Left hindlimb (tissue), 1 donor: ENCODE measurements at regions not wholly inside any gene's neighbourhood (a gene's known extent, or its start where the extent isn't known, plus 50 kb on each side); places are given as distances from the start of the nearest gene placed in this dataset.
"Not testable (repeated sequence)": the region's sequence is repeated elsewhere in the genome, so short reads cannot be mapped to it uniquely, and the experiment has no call there.

Experiments used
- DNase-seq: peaks from one replicate; pipeline ENCODE4 v3.0.0-alpha.2; 2018

DNA sequence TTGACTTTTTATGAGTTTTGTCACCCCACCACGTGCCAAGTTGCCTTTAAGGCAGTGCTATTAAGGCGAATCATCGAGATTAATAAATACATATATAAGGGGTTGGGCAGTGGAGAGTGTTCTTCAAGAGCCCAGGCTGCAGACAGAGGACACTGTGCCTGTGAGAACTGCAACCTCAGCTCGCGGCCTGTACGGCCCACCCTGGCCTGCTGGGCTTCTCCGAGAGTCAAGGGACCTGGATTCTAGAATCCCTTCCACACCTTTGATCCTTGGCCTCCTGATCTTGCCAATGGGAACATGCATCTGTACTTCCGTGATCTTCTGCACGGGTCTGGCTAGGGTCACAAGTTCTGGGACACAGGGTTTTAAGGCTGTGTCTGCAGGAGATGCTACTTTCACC, 54.5 kb downstream of the IRX5 start:
- no peak for DNase-seq

DNA sequence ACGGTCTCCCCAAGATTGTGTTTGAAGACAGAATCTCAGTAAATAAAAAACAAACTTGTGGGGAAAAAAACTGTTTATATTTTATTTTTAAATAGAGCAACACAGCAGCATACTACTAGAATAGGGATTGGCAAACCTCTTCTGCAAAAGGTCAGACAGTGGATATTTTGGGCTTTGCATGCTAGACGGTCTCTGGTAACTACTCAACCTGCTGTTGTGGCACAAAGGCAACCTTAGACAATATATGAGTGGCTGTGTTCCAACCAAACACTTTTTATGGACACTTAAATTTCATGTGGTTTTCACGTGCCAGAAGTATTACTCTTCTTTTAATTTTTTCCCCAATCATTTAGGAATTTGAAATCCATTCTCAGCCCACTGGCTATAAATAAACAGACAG, 55.0 kb downstream of the IRX5 start:
- no peak for DNase-seq

DNA sequence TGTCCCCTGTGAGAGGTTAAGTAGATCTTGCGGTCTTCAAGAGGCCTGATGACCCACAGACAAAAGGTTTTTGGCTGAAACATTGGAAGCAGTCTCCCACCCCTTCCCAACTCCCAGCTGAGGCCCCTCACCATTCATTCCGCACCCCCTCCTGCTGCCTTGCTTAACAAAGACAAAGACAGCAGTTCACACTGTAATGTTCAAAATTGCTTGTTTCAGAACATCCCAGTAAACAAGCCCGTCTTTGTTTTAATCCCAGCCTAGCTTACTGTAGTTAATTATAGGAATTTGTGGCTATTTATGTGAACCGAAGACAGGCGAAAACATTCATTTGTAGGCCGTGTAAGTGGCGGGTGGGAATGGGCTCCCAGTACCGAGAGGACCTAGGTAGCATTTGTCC, 55.7 kb downstream of the IRX5 start:
- no peak for DNase-seq

DNA sequence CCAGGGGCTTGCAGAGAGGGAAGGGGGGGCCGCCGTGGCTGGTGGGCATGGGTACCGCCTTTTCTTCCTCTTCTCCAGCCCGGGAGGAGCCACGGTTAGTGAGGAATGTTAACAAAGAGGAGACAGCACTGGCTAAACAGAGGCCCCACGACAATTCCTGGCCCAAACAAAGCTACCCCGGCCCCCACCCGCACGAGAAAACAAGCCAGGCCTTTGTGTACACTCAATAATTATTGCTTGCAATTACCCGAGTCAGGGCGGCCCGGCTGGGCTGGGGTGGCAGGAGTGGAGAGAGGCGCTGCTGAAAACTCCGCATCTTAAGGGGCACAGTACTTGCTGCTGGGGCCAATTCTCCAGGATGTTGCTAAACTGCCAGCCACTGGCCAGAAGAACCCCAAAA, 56.4 kb downstream of the IRX5 start:
- no peak for DNase-seq

DNA sequence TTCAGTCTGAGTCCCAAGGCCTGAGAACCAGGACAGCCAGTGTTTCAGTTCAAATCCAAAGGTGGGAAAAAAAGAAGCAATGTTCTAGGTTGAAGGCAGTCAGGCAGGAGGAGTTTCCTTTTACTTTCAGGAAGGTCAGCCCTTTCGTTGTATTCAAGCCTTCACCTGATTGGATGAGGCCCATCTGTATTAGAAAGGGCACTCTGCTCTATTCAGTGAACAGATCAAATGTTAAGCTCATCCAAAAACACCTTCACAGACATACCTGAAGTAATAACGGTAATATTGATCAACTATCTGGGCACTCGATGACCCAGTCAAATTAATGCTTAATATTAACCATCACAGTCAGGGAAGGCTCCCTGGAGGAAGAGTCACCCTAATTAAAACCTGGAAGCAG, 60.9 kb downstream of the IRX5 start:
- no peak for DNase-seq

DNA sequence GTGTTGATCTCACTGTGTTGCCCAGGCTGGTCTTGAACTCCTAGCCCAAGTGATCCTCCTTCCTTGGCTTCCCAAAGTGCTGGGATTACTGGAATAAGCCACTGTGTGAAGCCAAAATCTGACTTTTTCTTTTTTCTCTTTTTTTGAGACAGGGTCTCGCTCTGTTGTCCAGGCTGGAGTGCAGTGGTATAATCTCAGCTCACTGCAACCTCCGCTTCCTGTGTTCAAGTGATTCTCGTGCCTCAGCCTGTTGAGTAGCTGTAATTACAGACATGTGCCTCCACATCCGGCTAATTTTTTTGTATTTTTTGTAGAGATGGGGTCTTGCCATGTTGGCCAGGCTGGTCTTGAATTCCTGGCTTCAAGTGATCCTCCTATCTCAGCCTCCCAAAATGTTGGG, 61.3 kb downstream of the IRX5 start:
- DNase-seq: not testable (repeated sequence)

DNA sequence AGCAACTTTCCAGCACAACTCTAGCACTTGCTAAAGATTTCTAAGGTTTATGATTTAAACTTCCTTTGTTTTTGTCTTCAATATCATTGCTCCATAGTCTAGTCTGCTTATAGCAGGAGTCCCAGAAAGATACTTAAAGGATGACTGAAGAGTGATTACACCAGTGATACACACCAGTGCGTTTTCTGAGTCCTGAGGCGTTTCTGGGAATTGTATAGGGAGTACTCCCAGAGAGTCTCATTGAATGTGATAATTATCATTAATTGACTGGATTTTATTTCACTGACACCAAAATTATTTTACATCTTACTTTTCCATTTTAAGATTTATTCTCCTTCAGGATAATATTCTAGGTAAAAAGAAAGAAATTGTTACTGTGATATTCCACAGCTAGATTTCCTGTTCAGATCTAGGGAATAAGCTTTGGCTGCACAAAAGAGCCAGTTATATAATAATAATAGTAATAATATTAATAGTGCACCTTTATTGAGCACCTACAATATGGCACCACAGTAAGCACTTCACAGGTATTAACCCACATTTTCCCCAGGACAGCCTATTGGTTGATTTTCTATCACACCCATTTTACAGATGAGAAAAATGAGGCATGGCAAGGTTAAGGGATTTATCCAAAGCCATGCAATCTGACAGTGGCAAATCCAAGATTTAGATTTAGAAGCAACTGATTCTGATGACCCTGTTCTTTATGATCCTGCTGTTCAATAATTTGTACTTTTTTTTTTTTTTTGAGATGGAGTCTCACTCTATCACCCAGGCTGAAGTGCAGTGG, 62.6 kb downstream of the IRX5 start:
- DNase-seq: no peak

DNA sequence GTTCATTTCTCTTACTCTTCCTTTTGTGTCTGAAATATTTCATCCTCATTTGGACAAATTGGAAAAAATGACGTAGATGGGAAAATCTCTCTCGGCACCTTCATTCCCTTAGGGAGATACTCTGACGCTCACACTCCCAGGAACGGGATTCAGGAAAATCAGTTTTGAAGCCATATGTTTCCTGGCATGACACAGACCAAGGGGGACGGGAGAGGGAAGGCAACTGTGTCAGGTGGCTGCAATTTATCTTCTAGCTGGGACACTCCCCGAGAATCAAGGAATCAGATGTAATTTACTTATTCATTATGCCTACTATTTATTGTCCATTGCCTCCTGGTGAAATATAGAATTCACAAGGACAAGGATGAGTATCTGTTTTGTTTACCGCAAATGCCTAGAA, 65.5 kb downstream of the IRX5 start:
- no peak for DNase-seq

DNA sequence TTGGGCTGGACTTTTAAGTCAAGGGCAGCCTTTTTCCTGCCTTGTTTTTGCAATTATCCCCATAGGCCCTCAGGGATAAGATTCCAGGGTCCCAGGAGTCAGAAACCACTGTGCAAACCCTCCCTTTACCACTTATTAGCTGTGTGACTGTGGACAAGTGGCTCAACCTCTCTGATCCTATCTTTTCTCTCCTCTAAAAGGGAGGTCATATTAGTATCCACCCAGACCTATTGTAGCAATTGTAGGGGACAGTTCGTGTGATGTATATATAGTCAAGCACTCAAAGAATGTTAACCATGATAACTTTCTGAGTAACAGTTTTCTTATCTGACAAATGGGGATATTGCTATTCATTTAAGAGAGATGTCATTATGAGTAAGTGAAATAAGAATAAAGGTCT, 68.2 kb downstream of the IRX5 start:
- DNase-seq: no peak

DNA sequence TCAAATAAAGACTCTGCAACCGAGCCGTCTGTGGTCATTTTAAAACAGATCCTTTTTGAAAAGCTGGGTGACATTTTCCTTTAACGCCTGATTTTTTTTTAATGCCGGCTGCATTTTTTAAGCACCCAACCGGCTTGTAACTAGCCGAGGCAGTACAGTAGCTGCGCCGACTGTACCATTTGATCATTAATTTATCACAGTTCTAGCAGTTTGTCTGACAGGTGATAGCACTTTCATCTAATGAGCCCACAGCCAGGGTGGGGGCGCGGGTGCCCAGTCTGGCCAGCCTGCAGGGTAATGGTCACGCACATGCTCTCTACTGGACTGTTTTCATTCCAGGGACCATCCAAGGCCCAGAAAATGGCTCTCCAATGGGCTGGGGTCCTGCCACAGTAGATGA, 68.8 kb downstream of the IRX5 start:
- DNase-seq: no peak

DNA sequence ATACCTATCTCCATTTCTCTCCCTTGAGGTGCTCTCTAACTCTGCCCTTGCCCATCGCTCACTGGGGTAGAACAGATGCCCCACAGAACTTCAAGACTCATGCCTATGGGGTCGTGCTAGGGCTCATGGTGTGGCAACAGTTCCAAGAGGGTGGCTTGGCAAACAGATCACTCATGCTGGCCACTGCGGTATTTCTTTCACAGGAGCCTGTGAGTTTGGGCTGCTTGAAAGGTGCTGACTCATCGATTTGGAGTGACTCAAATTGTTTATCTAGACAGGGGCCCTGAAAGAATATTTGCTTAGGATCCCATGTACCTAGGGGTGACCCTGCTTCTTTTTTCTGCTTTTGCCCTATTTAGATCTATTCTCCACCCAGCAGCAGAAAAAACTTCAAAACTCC, 69.9 kb downstream of the IRX5 start:
- no peak for DNase-seq

DNA sequence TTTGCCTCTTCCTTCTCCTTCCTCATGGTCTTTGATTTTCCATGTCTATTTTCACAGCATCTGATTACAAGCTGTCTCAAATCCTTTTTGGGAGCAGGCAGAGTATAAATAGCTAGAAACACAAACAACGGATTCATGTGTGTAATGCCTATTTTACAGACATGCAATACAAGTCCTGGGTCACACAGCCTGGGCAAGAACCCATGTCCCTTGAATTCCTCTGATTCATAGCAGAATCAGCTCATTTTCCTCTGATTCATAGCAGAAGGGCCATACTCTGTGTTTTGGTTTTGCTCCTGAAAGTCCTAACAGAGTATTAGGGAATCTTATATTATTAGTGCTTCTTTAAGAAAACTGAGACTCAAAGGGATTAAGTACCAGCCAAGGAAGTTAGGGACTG, 71.3 kb downstream of the IRX5 start:
- no peak for DNase-seq

DNA sequence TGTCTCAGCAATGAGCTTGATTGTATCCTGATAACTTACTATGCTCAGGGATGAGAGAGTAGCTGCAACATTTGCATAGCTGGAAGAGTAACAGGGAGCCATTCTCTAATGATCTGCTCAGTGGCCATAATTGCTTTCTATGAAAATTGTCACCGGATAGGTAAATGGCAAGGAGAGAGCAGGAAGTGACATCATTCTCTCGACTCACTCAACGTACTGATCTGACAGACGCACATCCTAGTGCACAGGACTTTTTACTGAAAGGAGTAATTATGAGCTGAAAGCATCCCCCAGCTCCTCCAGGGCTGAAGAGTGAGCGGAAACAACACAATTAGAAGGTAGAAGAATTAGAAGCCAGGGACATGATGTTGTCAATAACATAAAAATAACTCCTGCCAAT, 71.8 kb downstream of the IRX5 start:
- no peak for DNase-seq

DNA sequence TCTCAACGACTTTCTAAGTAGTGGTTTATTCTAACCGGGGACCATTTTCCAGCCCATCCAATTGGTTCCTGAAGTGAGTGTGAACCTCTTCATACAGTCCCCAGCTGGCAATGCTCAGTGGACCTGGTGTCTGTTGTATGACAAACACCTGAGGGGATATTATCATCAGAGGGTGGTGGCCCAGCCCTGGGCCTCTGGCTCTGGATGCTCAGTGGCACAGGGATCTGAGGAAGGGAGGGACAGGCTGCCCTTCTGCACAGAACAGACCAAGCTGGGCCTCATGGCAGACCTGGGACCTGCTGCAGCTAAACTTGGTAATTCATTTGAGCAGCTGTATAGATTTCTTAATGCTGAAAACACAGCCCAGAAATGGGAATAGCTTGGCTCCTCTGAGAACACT, 72.6 kb downstream of the IRX5 start:
- DNase-seq: no peak

DNA sequence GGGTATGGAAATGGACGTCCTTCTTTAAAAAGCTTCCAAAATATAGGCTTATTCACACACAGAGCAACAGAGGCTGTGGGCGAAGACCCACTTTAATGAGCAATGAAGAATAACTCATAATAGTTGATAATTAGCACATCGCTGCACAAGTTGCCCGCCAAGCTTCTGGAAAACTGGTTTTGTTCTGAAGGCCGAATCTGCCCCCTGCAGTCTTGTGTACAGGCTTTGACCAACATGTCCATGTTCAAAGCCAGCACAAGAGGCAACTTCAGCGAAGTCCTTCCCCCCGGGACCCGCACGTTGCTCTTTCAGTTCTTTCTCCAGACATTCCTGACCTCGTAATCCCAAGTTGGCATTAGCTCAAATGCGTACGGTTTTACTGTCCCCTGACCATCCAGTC, 73.3 kb downstream of the IRX5 start:
- no peak for DNase-seq

DNA sequence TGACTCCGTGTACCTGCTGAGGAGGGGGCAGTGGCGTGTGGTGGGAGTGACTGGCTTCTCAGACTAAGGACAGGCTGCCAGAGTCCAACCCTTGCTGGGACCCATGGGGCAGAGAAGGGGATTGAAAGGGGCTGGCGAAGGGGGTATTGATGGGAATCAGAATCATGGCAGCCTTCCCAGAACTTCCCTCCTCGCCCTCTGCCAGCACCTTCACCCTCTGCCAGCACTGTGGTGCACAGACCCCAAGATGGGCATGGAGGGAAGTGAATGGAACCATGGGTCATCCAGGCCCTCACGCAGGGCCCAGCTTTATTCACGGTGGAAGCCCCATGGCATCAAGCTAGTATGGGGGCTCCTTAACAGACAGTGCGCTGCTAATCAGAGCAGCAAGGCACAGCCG, 76.8 kb downstream of the IRX5 start:
- DNase-seq: no peak

DNA sequence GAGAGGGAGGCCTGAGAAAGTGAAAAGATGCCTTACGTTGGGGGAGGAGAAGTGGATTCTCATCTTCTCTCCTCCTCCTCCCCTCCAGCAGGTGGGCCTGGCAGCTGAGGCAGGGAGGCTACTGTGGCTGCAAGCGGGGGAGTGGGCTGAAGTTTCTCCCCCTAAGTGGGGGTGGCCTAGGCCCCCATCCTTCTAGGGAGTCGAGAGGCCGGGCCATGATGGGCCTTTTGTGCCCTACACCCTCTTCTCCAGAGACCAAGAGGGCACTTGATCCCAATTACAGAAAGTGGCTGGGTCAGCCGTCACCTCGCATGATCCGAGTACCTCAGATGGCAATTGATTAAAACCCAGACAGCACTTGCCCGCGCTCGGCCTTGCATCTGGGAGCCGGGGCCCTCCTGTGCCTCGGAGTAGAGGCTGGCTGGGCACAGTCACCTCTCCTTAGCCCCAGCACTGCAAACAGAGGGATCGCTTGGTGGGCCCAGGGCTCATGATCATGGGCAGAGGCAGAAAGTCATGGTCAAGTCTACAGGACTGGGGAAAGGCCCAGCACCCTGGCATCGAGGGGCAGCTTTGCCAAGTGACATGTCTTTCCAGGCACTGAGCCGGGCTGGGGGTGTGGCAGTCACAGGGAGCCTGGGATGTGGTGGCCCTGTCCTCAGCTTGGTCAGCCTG, 78.3 kb downstream of the IRX5 start:
- no peak for DNase-seq

DNA sequence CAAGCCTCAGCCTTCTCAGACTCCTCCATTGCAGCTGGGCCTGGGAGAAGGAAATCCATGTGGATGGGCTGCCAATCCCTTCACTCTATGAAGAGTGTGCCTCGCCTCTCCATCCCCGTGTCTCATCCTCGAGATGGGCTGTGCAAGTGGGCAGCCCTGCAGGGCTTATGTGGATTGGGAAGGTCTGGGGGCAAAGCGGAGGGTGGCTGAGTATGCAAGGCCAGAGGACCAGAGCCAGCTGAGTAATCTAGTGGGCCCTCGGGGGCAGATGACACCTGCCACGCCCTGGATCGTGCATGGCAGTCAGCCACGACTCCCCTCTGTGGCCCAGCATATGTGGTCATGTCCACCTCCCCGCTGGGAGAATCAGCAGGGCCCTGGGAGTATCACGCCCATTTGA, 78.9 kb downstream of the IRX5 start:
- DNase-seq: no peak

DNA sequence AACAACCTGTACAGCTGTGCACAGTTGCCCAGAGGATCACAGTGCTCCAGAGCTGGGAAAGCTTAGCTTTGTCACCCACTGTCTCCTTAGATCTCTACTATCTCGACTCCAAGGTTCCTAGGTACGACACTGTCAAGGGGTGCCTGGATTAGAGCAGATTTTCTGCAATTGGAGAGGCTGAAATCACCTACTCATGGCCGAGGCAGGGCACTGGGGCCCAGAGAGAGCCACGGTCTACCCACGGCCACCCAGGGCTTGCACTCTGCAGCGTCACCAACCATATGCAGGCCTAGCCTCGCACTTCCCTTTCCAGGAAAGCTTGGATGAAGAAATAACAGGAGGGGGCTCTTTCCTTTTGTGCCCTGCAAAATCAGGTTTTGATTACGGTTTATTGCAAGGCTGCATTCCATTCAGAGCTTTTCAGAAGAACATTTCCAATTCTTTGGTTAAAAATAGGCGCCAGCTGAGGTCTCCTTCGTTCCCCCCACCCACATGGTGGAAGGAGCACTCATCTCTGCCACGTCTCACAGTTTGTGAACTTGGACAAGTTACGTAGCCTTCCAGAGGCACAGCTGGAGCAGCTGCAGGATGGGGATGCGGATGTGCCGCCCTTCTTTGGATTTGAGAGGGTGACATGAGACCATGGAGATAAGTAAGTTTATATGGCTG, 80.0 kb downstream of the IRX5 start:
- peak; percentile 45 for DNase-seq

DNA sequence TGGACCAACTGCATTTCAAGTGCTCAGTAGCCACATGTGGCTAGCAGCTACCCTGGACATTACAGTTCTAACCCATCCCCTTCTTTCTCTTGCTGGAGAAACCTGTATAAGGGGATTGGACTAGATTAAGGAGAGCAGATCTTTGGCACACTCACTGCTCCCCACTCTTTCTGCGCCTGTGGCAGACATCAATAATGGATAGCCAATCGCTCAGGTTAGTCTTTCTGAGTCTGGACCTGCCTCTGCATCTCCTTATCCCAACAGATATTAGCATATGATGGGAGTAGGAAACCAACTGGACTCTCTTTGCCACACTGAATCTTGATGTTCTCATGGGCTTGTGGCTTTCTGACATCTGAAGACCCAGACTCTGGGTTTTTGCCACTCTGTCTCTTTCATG, 81.7 kb downstream of the IRX5 start:
- DNase-seq: no peak

DNA sequence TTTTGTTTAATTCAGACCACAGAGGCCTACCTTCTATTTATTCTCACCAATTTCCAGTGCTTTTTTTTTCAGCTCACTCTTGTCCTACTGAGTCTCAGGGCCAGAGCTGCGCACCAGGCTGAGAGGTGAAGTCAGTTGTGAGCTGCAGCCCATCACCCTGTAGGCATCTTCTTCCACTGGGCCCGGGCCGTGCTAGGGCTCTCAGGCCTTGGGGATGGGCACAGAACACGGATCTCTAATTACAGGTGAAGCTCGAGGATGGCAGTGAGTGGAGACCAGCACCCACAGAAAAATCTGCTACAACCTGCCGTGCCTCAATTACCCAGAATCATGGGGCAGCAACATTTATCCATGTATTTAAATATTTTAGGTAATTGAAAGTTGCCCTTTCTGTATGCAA, 82.1 kb downstream of the IRX5 start:
- DNase-seq: no peak

DNA sequence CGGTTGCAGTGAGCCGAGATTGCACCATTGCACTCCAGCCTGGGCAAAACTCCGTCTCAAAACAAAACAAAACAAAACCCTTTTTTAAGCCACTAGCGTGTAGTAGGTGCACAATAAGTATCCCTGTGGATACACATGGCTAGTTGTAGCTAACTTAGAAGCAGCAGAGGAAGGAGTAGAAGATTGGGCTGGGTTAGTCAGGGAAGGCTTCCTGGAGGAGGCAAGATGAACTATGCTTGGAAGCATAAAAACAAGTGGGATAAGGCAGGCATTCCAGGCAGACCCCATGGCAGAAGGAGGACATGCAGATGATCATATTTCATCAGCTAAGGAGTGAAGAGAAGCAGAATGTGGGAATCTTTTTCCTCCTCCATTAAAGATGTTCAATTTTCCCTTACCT, 83.4 kb downstream of the IRX5 start:
- DNase-seq: no peak

DNA sequence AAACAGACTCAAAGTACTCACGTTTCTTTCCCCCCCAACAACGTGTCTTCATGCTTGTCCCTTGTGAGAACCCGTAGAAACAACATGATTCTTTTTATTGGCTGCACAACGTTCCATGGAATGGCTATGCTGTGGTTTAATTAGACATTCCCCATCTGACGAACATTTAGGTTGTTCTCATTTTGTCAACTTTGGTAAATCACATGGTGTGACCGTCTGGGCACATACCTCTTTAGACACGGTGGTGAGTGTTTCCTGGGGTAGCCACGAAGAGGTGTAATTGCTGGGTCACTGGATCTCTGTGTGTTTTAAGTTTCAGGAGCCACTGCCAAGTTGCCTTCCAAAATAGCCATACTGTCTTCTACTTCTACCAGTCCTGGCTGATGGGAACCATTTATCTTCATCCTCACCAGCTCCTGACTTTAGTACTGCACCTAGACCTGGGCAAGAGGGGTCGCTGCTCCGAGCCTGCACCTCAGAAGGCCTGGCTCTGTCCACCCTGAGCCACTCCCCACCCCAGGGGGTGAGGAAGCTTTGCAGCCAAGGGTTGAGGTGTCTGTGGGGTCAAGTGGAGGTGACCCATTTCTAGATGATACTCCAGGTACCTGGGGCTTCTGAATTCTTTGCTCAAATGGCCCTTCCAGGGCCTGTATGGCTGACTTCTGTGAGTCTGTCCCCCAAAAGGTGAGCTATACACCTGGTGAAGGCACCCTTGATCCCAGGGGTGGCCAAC, 84.7 kb downstream of the IRX5 start:
- no peak for DNase-seq

DNA sequence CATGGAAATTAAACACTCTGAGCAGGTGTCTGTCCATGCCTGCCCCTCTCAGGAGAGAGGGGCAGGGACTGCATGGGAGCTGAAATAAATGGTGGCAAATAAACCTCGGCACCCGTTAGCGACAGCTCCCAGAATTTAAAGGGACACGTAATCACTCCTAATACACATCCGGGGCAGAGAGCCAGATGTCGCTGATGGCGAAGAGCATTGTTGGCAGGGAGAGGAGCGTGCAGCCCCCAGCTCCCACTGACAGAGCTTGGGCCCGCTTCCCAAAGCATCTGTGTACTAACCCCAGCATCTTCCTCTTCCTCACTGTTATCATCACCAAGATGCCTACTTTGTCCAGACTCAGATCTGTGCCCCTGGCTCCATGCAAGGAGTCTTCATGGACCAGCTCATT, 85.8 kb downstream of the IRX5 start:
- no peak for DNase-seq
